HK-2 (cell line): ENCODE measurements at regions not wholly inside any gene's neighbourhood (a gene's known extent, or its start where the extent isn't known, plus 50 kb on each side); places are given as distances from the start of the nearest gene placed in this dataset.

Experiments
- DNase-seq: peaks from one replicate; pipeline ENCODE4 v3.0.0-alpha.2; 2018; ENCODE audit not compliant: unreplicated experiment

DNA sequence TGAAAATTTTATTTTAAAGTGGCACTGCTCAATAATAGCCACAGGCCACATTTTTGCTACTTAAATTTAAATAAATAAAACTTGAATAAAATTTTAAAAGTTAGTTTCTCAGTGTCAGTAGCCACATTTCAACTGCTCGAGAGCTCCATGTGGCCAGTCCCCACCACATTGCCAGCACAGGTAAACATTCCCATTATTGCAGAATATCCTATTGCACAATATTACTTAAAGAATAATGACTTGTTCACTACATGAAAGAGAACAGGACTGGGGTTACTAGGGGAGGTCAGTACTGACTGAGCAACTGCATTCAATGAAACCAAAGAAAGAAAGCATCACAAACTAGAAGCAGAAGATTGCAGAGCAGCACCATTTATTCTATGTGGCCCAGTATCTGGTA is 2201.6 kb upstream of the TENM3 start:
- no peak for DNase-seq

DNA sequence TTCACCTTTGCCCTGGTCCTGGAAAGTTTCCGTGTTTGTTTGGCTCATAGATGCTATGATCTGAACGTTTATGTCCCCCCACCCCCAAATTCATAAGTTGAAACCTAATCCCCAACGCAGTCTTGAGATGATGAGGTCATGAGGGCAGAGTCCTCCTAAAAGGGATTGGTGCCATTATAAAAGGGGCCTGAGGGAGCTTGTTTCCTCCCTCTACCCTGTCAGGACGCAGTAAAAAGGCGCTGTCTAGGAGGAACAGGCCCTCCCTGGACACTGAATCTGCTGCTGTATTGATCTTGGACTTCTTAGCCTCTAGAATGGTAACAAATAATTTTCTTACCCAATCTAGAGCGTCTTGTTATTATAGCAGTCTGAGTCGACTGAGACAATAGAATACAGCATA is 2190.6 kb upstream of the TENM3 start:
- DNase-seq, result no peak

DNA sequence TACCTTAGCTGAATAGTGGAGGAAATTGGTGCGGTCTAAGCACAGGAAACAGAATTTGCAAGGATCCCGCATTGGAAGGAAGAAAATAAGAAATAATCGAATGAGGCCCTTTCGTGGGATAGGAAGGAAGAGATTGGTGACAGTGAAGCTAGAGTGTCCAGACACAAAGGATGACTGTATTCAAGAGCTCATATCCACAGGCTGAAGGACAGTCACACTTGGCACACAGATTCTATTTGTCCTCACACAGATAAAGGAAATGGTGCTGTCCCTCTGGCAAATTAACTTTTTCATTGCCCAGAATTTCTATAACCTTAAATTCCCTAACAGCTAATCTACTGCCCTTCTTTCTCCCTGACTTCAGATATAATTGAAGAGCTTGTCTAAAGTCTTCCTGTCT is 2188.9 kb upstream of the TENM3 start:
- no peak for DNase-seq

DNA sequence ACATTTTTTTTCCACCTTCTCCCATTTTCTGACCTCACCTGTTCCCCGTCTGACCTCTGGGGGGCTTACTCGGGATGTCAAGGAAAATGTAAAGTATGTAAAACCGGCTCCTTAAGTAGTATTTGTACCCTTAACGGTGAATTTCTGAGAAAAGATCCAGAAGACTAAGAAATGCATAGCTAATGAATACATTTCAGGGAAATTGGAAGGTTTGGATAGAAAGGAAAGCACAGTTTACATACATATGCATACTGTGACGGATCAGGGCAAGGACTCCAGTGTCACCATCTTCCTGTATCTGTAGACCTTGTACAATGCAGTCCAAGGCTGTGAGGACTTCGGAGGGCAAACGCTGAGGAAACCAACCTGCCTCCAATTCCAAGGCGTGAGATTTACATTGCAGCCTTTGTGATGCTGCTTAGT is 2185.9 kb upstream of the TENM3 start:
- DNase-seq, result peak; percentile 8

DNA sequence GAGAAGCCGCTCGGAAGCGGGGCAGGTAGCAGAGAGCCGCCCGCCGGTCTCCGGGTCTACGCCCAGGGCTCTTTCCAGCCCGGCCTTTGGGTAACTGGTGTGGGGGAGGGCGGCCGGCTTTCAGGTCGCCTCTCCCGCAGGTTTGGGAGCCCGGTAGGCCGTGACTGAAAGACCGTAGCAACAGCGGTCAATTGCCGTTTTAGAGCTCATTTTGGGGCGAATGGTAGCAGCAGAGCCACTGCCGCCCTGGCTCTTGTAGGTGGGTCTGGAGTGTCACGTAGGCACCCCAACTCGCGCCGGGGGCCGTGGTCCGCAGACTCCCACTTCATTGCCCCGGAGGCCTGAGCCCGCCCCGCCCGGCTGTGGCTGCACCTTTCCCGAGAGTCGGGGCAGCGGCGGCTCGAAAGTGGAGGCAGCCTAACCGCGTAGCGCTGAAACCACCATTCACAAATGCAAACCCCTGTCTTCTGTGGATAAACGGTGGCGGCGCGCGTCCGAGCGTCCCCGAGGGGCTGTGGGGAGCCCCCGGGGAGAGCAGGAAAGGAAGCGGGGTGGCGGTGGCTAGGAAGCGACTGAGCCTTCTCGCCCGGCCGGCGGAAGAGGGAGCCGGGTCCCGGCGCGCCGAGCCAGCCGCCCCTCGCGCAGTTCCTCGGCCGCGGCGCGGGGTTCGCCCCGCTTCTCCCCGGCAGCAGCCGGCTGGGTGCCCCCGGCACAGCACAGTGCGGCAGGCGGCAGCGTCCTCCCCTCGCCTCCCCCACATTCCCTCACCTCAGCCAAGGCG is 2185.1 kb upstream of the TENM3 start:
- DNase-seq, result peak; percentile 47

DNA sequence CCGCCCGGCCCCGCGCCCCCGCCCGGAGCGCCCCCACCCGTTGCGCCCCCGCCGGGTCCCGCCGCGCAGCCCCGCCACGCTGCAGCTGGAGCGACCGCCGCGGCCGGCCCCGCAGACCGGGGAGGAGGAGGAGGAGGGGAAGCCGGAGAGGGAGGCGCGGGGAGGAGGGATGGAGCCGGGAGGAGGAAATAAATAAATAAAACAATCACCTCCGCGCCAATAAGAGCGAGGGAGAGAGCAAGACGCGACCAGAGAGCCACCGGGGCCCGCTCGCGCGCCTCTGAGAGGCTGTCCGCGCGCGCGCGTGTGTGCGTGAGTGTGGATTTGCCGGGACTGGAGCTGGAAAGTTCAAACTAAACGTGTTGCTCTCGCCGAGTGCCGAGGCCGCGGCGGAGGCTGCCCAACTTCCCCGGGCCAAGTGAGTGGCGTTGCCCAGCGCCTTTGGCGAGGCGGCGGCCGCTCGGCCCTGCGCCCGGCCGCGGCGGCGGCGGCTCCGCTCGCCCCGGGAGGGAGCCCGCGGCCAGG is 2184.4 kb upstream of the TENM3 start:
- peak; percentile 58 for DNase-seq

DNA sequence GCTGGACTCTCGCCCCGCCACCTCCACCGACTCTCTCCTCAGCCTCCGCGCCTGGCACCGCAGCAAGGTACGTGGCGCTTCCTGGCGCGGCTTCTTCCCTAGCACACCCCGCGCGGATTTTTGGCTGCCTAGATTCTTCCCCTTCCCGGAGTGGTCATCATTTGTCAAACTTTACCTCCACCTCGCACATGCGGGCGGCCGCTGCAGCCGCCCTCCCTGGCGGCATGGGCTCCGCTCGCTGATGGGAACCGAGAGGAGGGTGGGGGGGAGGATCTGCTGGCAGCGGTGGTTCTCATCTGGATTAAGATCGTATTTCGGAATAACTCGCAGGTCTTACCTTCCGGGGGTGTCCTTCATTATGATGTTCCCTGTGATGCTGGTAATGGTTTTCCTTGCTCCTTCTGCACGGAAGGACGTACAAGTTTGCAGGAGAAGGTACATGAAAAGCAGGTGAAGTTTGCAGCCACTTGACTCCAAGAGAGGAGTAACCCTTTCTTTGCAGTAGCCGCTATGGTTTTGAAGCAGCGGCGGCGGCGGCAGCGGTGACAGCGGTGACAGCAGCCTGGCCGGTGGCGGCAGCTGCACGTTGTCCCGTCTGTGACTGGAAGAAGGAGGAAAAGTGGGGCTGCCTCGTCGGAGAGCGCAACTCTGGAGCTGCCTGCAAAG is 2183.9 kb upstream of the TENM3 start:
- DNase-seq, result peak; percentile 17

DNA sequence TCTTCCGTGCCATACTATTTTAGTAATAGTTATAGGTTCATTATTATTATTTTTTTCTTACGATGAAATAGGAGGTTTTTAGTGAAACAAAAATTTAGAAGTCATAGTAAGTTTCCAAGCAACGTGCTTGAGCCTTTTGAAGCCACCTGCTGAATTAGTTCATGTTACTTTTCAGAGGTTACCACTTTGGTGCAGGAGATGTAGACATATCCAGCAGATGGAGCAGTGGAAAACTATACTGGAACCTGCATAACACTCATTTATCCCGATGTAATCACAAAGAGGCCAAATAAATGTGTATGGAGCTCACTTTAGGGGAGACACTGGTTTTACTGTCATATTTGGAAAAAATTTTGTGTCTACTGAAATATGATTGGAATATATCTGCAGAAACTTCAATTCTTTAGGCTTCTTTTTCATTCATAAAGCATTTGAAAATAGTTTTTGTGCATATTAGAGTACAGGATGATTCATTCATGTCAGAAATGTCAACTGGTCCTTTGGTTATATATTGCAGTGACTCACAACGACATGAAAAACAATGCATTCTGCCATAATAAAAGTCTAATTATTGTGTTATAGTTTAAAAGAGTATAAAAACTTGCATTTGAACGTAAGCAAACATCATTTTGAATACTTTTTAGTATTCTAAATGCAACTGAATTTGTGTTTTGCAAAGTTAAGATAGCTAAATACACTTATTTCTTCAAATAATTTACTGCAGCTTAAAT is 2182.9 kb upstream of the TENM3 start:
- no peak for DNase-seq

DNA sequence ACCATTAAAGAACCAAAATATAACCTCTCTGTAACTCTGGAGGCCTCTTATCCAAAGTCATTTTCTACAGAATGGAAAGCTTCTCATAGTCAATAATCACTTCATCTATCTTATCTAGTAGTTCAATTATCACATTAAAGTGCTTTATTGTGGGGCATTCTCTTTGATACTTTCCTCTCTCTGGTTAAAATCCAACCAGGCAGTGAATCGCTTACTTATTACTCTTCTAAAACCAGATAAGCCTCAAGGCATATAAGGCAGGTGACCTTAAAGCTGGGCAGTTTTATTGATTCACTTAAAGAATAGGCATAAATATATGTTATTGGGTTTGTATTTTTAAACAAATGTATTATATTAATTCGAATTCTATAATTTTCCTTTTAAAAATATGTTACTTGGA is 2162.1 kb upstream of the TENM3 start:
- no peak for DNase-seq

DNA sequence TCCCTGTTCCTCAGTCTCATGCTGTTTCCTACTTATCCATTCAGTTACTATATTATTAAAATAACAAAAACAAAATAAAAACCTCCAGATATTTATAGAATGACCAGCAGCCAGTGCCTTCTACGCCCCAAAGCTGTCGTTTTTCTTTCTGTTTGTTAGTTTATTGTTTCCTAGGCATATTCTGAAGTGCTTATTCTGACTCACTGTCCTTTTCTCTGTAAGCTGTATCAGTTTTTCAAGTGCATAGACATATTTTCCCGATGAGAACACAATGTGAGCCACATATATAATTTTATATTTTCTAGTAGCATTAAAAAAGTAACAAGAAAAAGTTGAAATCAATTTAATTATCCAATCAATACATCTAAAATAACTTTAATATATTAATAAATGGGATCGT is 2158.6 kb upstream of the TENM3 start:
- no peak for DNase-seq

DNA sequence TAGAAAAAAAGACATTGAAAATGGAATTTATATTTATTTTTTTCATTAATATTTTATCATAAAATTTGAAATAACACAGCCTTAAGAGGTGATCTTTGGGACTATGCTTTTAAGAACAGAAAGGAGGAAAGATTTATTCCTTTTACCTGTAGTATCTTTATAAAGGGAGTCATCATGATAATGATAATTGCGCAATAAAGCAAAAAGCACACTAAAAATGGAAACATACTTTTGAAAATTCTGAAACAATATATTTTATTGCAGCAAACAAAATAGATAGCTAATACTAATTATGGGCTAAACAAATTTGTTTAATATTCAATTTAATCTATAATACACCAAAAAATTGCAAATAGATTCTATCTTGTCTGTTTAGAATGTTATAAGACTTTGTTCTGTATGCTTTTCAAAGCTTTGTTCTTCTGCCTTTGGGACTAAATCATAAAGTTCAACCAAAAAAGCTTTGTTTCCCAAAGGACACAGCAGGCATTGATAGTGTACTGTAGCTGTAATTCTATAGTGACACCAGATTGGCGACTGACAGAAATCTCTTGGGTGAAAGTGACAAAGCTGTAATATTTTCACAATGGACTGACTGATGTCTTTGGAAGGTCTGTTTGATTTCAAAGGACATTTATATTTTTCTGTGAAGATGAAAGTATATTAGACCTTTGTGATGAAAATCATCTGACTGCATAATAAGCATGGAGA is 2156.6 kb upstream of the TENM3 start:
- no peak for DNase-seq

DNA sequence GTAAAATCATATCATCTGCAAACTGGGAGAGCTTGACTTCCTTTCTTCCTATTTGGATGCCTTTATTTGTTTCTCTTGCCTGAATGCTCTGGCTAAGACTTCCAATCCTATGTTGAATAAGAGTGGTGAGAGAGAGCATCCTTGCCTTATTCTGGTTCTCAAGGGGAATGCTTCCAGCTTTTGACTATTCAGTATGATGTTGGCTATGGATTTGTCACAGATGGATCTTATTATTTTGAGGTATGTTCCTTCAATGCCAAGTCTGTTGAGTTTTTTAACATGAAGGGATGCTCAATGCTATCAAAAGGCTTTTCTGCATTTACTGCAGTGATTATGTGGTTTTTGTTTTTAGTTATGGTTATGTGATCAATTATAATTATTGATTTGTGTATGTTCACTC is 2144.6 kb upstream of the TENM3 start:
- no peak for DNase-seq

DNA sequence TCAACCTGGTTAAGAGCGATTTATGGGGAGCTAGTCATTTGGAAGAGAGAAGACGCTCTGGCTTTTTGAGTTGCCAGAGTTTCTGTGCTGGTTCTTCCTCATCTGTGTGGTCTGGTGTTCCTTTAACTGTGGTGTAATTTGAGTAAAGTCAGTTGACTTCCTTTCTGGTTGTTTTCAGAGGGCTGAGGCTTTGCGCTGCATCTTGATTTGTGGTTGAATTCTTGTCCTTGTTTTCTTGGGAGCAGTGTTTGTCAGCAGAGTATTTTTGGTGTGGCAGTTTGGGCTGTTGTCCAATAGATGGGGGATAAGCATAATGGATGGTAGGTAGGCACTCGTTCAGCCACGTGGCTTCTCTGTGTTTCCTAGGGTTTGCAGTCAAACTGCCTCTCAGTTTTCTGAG is 2143.2 kb upstream of the TENM3 start:
- no peak for DNase-seq

DNA sequence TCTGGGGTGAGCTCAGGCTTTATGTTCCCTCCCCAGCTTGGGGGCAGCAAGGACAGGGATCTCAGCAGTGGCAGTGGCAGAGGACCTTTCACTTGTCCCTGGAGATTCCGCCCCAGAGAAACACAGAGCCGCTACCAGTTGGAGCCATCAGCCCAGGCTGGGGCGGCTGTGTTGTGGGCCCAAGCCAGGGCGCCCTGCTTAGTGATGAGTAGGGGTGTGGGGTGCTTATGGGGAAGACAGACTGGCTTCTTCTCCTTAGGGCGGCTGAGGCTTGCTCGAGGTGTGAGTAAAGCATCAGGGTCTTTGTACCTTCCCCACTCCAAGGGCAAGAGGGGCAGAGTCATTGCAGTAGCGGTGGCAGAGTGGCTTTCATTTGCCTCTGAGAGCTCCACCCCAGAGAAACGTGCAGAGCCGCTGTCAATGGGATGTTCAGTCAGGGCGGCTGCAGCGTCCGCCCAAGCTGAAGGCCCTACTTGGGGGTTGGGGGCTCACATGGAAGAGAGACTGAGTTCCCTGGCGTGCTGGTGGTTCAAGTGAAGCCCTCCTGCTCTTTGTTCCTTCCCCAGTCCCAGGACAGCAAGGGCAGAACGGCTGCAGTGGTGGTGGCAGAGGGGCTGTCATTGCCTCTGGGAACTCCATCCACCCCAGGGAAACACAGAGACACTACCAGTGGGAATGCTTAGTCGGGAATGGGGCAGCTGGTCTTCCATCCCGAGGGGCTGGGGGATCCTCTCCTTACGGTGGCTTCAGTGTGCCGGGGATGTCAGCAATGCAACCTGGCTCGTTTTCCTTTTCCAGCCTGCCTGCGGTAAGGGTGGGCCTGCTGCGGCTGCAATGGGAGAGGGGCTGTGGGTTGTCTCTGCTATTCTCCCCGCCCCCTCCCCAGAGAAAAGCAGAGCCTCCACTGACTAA is 2142.5 kb upstream of the TENM3 start:
- no peak for DNase-seq

DNA sequence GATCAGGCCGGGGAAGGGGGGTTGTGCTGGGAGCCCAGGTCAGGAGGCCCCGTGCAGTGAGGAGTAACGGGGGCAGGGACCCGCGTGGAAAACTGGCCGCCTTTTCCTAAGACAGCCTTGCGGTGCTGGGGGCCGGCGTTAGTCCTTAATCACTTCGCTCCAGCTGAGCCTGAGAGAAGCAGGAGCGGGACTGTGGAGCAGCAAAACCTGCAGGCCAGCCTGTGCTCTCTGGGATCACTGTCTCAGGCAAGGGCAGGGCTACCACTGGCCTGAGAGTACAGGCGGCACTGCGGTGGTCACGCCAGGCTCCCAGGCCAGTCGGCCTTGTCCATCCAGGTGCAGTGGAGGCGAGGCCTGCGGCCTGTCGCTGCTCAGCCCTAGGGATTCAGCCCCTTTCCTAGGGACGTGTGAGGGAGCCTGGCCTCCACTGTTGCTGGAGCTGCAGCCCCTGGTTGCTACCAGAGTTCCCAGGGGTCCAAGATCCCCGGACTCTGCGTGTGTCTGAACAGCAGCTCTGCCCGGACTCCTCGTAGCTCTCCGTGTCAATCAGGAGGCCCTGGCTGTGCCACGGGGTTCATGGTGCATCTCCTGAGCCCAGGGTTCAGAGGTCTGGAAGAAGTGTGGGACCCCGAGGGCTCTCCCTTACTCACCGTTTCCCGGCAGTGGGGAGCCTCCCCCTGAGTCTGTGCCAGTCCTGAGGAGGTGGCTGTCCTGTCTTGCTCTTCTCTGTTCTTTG is 2141.7 kb upstream of the TENM3 start:
- DNase-seq, result no peak

DNA sequence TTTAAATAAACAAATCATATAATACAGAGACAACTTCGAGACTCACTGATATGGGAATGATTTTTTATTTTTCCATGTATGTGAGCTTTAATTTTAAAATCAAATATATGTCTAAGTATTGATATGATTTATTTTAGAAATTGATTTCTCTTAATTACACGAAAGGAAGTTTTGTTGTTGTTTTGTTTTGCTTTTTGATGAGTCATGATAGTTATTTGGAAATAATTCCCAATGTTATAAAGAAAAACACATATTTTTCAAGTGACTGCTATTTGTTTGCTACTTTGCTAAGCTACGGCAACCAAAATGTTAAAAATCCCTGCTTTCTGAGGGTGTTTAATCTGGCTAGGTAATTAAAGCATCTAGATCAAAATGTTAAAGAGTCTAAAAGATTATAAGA is 2139.4 kb upstream of the TENM3 start:
- no peak for DNase-seq

DNA sequence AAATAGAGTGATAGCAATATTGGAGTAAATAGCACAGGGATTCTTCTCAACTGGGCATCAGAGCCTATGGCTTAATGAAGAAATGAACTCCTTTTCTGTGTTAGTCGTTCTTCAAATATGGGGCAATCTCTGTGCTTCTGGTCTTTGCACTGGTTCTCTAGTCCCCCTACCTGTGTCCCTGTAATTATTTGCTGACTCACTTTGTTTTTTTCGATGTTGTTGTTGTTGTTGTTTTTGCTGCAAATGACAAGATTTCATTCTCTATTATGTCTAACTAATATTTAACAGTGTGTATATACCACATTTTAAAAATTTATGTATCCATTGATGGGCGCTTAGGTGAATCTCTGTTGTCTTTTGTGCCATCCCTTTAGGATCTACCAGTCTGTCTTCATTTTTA is 2137.8 kb upstream of the TENM3 start:
- no peak for DNase-seq

DNA sequence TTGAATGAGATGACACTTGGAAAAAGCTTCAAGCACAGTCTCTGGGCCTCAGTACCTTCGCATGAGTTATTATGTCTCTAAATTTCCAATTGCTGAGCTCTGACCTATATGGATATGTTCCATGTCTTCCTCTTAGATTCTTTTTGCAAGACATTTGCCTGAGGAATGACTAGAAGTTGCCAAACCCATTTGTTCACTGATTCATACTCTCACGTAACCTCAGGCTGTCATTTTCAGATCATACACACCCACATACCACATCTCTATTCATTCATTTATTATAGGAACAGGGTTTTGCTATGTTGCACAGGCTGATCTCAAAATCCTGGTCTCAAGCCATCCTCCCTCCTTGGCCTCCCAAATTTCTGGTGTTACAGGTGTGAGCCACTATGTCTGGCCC is 2137.1 kb upstream of the TENM3 start:
- DNase-seq, result no peak

DNA sequence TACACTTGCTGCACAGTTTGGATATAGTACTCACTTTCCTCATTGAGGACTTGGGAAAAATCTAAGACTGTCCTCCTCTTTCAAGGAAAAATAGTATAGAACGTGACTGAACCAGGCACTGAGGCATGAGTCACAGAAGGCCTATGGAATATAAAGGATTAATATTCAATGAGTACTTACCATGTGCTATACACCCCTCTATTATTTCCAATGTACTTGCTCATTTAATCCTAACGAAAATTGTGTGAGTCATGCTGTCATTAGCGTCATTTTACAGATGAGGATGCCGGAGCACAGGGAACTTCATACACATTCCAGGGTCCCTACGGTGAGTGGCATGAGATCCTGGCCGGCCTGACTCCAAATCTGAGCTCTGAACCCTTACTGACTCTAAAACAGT is 2136.2 kb upstream of the TENM3 start:
- DNase-seq, result no peak

DNA sequence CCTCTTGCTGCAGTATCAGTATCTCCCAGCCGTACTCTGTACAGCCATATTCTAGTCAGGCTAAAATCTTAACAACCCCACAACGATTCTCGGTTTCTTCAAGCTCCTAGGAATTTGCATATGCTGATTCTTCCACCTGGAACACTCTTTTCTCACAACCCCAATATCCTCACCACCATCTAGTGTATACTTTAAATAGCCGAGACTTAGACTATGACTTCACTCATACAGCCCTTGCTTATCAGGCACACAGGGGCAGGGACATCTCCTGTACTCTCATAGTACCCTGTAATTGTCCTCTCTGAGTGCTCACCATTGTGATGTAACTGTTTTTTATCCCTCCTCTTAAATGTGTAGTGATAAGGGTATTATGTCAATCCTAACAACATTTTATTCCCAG is 2126.4 kb upstream of the TENM3 start:
- DNase-seq, result no peak
